ENCODE measurements at regions not wholly inside any gene's neighbourhood (a gene's known extent, or its start where the extent isn't known, plus 50 kb on each side); places are given as distances from the start of the nearest gene placed in this dataset.
"Not testable (repeated sequence)": the region's sequence is repeated elsewhere in the genome, so short reads cannot be mapped to it uniquely, and the experiment has no call there.

GRCh38 chr7:81075150-81075549 lies 156.3 kb upstream of the SEMA3C start:
- no peak overlapping the region for H3K27ac Mint-ChIP-seq
- H3K4me1 Mint-ChIP-seq = no peaks in the 10 kb centered on the region
- no peaks in the 10 kb centered on the region for H3K36me3 Mint-ChIP-seq
- H3K27me3 Mint-ChIP-seq = no peaks in the 10 kb centered on the region
- H3K4me3 Mint-ChIP-seq = no peak overlapping the region
- H3K9me3 Mint-ChIP-seq = peaks cover 0 to 23% (median 4%) of the 10 kb centered on the region in 3 donors

GRCh38 chr7:81074406-81074805 lies 155.6 kb upstream of the SEMA3C start:
- no peaks in the 10 kb centered on the region for H3K36me3 Mint-ChIP-seq
- no peak overlapping the region for H3K27ac Mint-ChIP-seq
- peaks cover 2 to 18% (median 4%) of the 10 kb centered on the region in 3 donors for H3K9me3 Mint-ChIP-seq
- H3K27me3 Mint-ChIP-seq = no peaks in the 10 kb centered on the region
- no peak overlapping the region for H3K4me3 Mint-ChIP-seq
- no peaks in the 10 kb centered on the region for H3K4me1 Mint-ChIP-seq

- no peaks in the 10 kb centered on the region for H3K27me3 Mint-ChIP-seq
- peaks cover 2 to 18% (median 4%) of the 10 kb centered on the region in 3 donors for H3K9me3 Mint-ChIP-seq
- no peaks in the 10 kb centered on the region for H3K36me3 Mint-ChIP-seq
- H3K4me1 Mint-ChIP-seq = no peaks in the 10 kb centered on the region
- no peak overlapping the region for H3K27ac Mint-ChIP-seq
- H3K4me3 Mint-ChIP-seq = no peak overlapping the region
Measured at GRCh38 chr7:81073931-81074251, 155.0 kb upstream of the SEMA3C start.

- no peak overlapping the region for H3K4me3 Mint-ChIP-seq
- H3K36me3 Mint-ChIP-seq = no peaks in the 10 kb centered on the region
- no peak overlapping the region for H3K27ac Mint-ChIP-seq
- H3K9me3 Mint-ChIP-seq = peaks cover 2 to 9% (median 4%) of the 10 kb centered on the region in 3 donors
- H3K4me1 Mint-ChIP-seq = no peaks in the 10 kb centered on the region
- H3K27me3 Mint-ChIP-seq = no peaks in the 10 kb centered on the region
Measured at GRCh38 chr7:81070956-81071355, 152.1 kb upstream of the SEMA3C start.

GRCh38 chr7:81066797-81067196 lies 147.9 kb upstream of the SEMA3C start:
- Mint-ChIP-seq H3K27me3 (no peaks in the 10 kb centered on the region), H3K4me3 (no peak overlapping the region), H3K4me1 (no peaks in the 10 kb centered on the region), H3K27ac (no peak overlapping the region), H3K9me3 (peaks cover 0 to 5% (median 4%) of the 10 kb centered on the region in 3 donors), H3K36me3 (no peaks in the 10 kb centered on the region)

- H3K4me3 Mint-ChIP-seq = no peak overlapping the region
- no peak overlapping the region for H3K27ac Mint-ChIP-seq
- H3K4me1 Mint-ChIP-seq = no peaks in the 10 kb centered on the region
Measured at GRCh38 chr7:81064426-81064825, 145.6 kb upstream of the SEMA3C start.

GRCh38 chr7:81062755-81063154 lies 143.9 kb upstream of the SEMA3C start:
- Mint-ChIP-seq H3K4me3 (no peak overlapping the region), H3K27ac (no peak overlapping the region), H3K4me1 (no peaks in the 10 kb centered on the region), H3K36me3 (no peaks in the 10 kb centered on the region), H3K9me3 (peaks cover 0 to 8% (median 2%) of the 10 kb centered on the region in 3 donors), H3K27me3 (no peaks in the 10 kb centered on the region)

More at GRCh38 chr7:81064426-81064825, 145.6 kb upstream of the SEMA3C start:
- Mint-ChIP-seq H3K36me3 (no peaks in the 10 kb centered on the region), H3K27me3 (no peaks in the 10 kb centered on the region), H3K9me3 (peaks cover 0 to 8% (median 2%) of the 10 kb centered on the region in 3 donors)

- H3K9me3 Mint-ChIP-seq, H3K36me3 Mint-ChIP-seq, H3K4me1 Mint-ChIP-seq, H3K27ac Mint-ChIP-seq, H3K4me3 Mint-ChIP-seq, H3K27me3 Mint-ChIP-seq: not testable (repeated sequence)
Measured at GRCh38 chr7:81057469-81057868, 138.6 kb upstream of the SEMA3C start.

GRCh38 chr7:81053623-81054022 lies 134.8 kb upstream of the SEMA3C start:
- no peak overlapping the region for H3K27ac Mint-ChIP-seq
- H3K27me3 Mint-ChIP-seq = no peaks in the 10 kb centered on the region
- H3K9me3 Mint-ChIP-seq = peaks cover 8 to 13% (median 12%) of the 10 kb centered on the region in 3 donors
- H3K36me3 Mint-ChIP-seq = peaks cover 2% of the 10 kb centered on the region
- H3K4me3 Mint-ChIP-seq = no peak overlapping the region
- no peaks in the 10 kb centered on the region for H3K4me1 Mint-ChIP-seq

- Mint-ChIP-seq H3K27ac (no peak overlapping the region), H3K36me3 (peaks cover 2% of the 10 kb centered on the region), H3K4me1 (no peaks in the 10 kb centered on the region), H3K4me3 (no peak overlapping the region), H3K27me3 (no peaks in the 10 kb centered on the region), H3K9me3 (peaks cover 11 to 15% (median 14%) of the 10 kb centered on the region in 3 donors)
Measured at GRCh38 chr7:81051811-81052413, 133.1 kb upstream of the SEMA3C start.

- Mint-ChIP-seq H3K4me1 (no peaks in the 10 kb centered on the region), H3K27ac (no peak overlapping the region), H3K27me3 (no peaks in the 10 kb centered on the region), H3K36me3 (peaks cover 2% of the 10 kb centered on the region), H3K9me3 (peaks cover 15 to 21% (median 18%) of the 10 kb centered on the region in 3 donors), H3K4me3 (no peak overlapping the region)
Measured at GRCh38 chr7:81045491-81046030, 126.7 kb upstream of the SEMA3C start.

GRCh38 chr7:81042646-81043045 lies 123.8 kb upstream of the SEMA3C start:
- H3K36me3 Mint-ChIP-seq, H3K4me3 Mint-ChIP-seq, H3K4me1 Mint-ChIP-seq, H3K27ac Mint-ChIP-seq, H3K27me3 Mint-ChIP-seq: not testable (repeated sequence)
- peaks cover 8 to 12% (median 10%) of the 10 kb centered on the region in 3 donors for H3K9me3 Mint-ChIP-seq

- H3K4me1 Mint-ChIP-seq = no peaks in the 10 kb centered on the region
- no peak overlapping the region for H3K4me3 Mint-ChIP-seq
- H3K27ac Mint-ChIP-seq = no peak overlapping the region
- H3K36me3 Mint-ChIP-seq = no peaks in the 10 kb centered on the region
- H3K27me3 Mint-ChIP-seq = no peaks in the 10 kb centered on the region
- peaks cover 3 to 8% (median 8%) of the 10 kb centered on the region in 3 donors for H3K9me3 Mint-ChIP-seq
Measured at GRCh38 chr7:81040496-81040895, 121.6 kb upstream of the SEMA3C start.

- H3K27me3 Mint-ChIP-seq = no peaks in the 10 kb centered on the region
Measured at GRCh38 chr7:81036871-81037270, 118.0 kb upstream of the SEMA3C start.

GRCh38 chr7:81036057-81036456 lies 117.2 kb upstream of the SEMA3C start:
- no peaks in the 10 kb centered on the region for H3K27me3 Mint-ChIP-seq
- H3K36me3 Mint-ChIP-seq = no peaks in the 10 kb centered on the region

More at GRCh38 chr7:81036871-81037270, 118.0 kb upstream of the SEMA3C start:
- peaks cover 2 to 7% (median 3%) of the 10 kb centered on the region in 3 donors for H3K9me3 Mint-ChIP-seq
- no peaks in the 10 kb centered on the region for H3K4me1 Mint-ChIP-seq
- no peaks in the 10 kb centered on the region for H3K36me3 Mint-ChIP-seq
- H3K4me3 Mint-ChIP-seq = no peak overlapping the region
- H3K27ac Mint-ChIP-seq = no peak overlapping the region

GRCh38 chr7:81031996-81032395 lies 113.1 kb upstream of the SEMA3C start:
- Mint-ChIP-seq H3K4me1 (no peaks in the 10 kb centered on the region), H3K27me3 (no peaks in the 10 kb centered on the region), H3K27ac (no peak overlapping the region), H3K36me3 (no peaks in the 10 kb centered on the region), H3K9me3 (peaks cover 0 to 13% (median 4%) of the 10 kb centered on the region in 3 donors), H3K4me3 (no peak overlapping the region)

More at GRCh38 chr7:81036057-81036456, 117.2 kb upstream of the SEMA3C start:
- H3K4me3 Mint-ChIP-seq = no peak overlapping the region
- peaks cover 2 to 7% (median 3%) of the 10 kb centered on the region in 3 donors for H3K9me3 Mint-ChIP-seq
- H3K4me1 Mint-ChIP-seq = no peaks in the 10 kb centered on the region
- H3K27ac Mint-ChIP-seq = no peak overlapping the region

All from IgD-negative memory B cell (primary cell).